Astrocyte of the hippocampus (primary cell): ENCODE measurements at regions not wholly inside any gene's neighbourhood (a gene's known extent, or its start where the extent isn't known, plus 50 kb on each side); places are given as distances from the start of the nearest gene placed in this dataset.
A peak's percentile ranks its signal among the peaks of the same experiment; 100 is the strongest.
"Not testable (repeated sequence)": the region's sequence is repeated elsewhere in the genome, so short reads cannot be mapped to it uniquely, and the experiment has no call there.

ENCODE experiments used
- DNase-seq: peaks from one replicate; pipeline ENCODE4 v3.0.0; 2011; ENCODE audit warnings: low read depth, low spot score

- DNase-seq, result no peak
Observed at GRCh38 chr2:117519721-117520120, 294.8 kb upstream of the DDX18 start.

GRCh38 chr2:117523267-117523666 lies 291.2 kb upstream of the DDX18 start:
- peak; percentile 19 for DNase-seq

- no peak for DNase-seq
Observed at GRCh38 chr2:117523711-117524238, 290.7 kb upstream of the DDX18 start.

- peak; percentile 1 for DNase-seq
Observed at GRCh38 chr2:117536139-117536538, 278.4 kb upstream of the DDX18 start.

- no peak for DNase-seq
Observed at GRCh38 chr2:117537032-117537431, 277.5 kb upstream of the DDX18 start.

- no peak for DNase-seq
Observed at GRCh38 chr2:117551858-117552257, 262.6 kb upstream of the DDX18 start.

GRCh38 chr2:117553448-117553847 lies 261.0 kb upstream of the DDX18 start:
- DNase-seq, result no peak

GRCh38 chr2:117555965-117556364 lies 258.5 kb upstream of the DDX18 start:
- no peak for DNase-seq

GRCh38 chr2:117557626-117558025 lies 256.9 kb upstream of the DDX18 start:
- DNase-seq, result no peak

GRCh38 chr2:117562654-117563053 lies 251.8 kb upstream of the DDX18 start:
- no peak for DNase-seq

GRCh38 chr2:117571590-117572349 lies 242.7 kb upstream of the DDX18 start:
- DNase-seq, result no peak

GRCh38 chr2:117587310-117587709 lies 227.2 kb upstream of the DDX18 start:
- DNase-seq, result no peak

GRCh38 chr2:117603060-117603459 lies 211.4 kb upstream of the DDX18 start:
- no peak for DNase-seq

- DNase-seq, result no peak
Observed at GRCh38 chr2:117603567-117603966, 210.9 kb upstream of the DDX18 start.

GRCh38 chr2:117607202-117607601 lies 207.3 kb upstream of the DDX18 start:
- no peak for DNase-seq

- DNase-seq, result no peak
Observed at GRCh38 chr2:117613101-117613500, 201.4 kb upstream of the DDX18 start.

- no peak for DNase-seq
Observed at GRCh38 chr2:117614296-117614695, 200.2 kb upstream of the DDX18 start.

GRCh38 chr2:117614823-117615534 lies 199.5 kb upstream of the DDX18 start:
- DNase-seq, result no peak

- DNase-seq, result no peak
Observed at GRCh38 chr2:117618607-117619006, 195.9 kb upstream of the DDX18 start.

GRCh38 chr2:117621326-117621725 lies 193.2 kb upstream of the DDX18 start:
- DNase-seq, result no peak

- not testable (repeated sequence) for DNase-seq
Observed at GRCh38 chr2:117623175-117623574, 191.3 kb upstream of the DDX18 start.

- no peak for DNase-seq
Observed at GRCh38 chr2:117631152-117631945, 183.1 kb upstream of the DDX18 start.
